ENCODE measurements at regions not wholly inside any gene's neighbourhood (a gene's known extent, or its start where the extent isn't known, plus 50 kb on each side); places are given as distances from the start of the nearest gene placed in this dataset.
"Not testable (repeated sequence)": the region's sequence is repeated elsewhere in the genome, so short reads cannot be mapped to it uniquely, and the experiment has no call there.

GRCh38 chr10:33022090-33022489 is 64.1 kb upstream of the ITGB1 start:
- CTCF ChIA-PET: no interaction called here
- Histone ChIP-seq H3K4me3 (no peak overlapping the region), H2AFZ (no peak overlapping the region), H3K27me3 (ENCODE audit: insufficient read depth, low read depth) (no peaks in the 10 kb centered on the region), H3K36me3 (ENCODE audit: low read depth) (no peaks in the 10 kb centered on the region), H4K20me1 (ENCODE audit: insufficient read depth) (no peaks in the 10 kb centered on the region), H3K4me2 (no peak overlapping the region), H3K4me1 (replicated peaks; ENCODE audit: insufficient read depth) (no peaks in the 10 kb centered on the region), H3K9me3 (ENCODE audit: insufficient read depth, low read depth) (no peaks in the 10 kb centered on the region), H3F3A (ENCODE audit: insufficient read depth, low read depth) (no peaks in the 10 kb centered on the region), H3K9me2 (ENCODE audit: insufficient read depth) (no peaks in the 10 kb centered on the region), H3K27ac (no peak overlapping the region), H3K79me2 (ENCODE audit: low read depth) (no peaks in the 10 kb centered on the region)
- DNase-seq: no peak
- intact Hi-C loops (cut with micrococcal nuclease; ENCODE audit: unreplicated experiment): no loop called here
- no TSS peak for BruUV-seq (replicated peaks)
- POLR2A ChIA-PET (ENCODE audit: unreplicated experiment): no interaction called here
- TF ChIP-seq EZH2 (IDR thresholded peaks at IDR 0.05; ENCODE audit: low read depth) (no peak), CTCF (conservative IDR thresholded peaks at IDR 0.05) (no peak)

- Histone ChIP-seq H3K36me3 (ENCODE audit: low read depth) (no peaks in the 10 kb centered on the region), H3K27me3 (ENCODE audit: insufficient read depth, low read depth) (no peaks in the 10 kb centered on the region), H4K20me1 (ENCODE audit: insufficient read depth) (no peaks in the 10 kb centered on the region)
Observed at GRCh38 chr10:33016988-33017387, 59.0 kb upstream of the ITGB1 start.

GRCh38 chr10:33015761-33016547 is 57.9 kb upstream of the ITGB1 start:
- no peaks in the 10 kb centered on the region for H3K27me3 ChIP-seq (ENCODE audit: insufficient read depth, low read depth)
- no TSS peak for BruUV-seq (replicated peaks)
- no peak for DNase-seq
- intact Hi-C loops (cut with micrococcal nuclease; ENCODE audit: unreplicated experiment): no loop called here
- H3F3A ChIP-seq (ENCODE audit: insufficient read depth, low read depth): peaks cover 6% of the 10 kb centered on the region
- no peak overlapping the region for H2AFZ ChIP-seq
- H4K20me1 ChIP-seq (ENCODE audit: insufficient read depth): no peaks in the 10 kb centered on the region
- H3K4me3 ChIP-seq: no peak overlapping the region
- H3K27ac ChIP-seq: no peak overlapping the region
- no peaks in the 10 kb centered on the region for H3K36me3 ChIP-seq (ENCODE audit: low read depth)
- peaks cover 10% of the 10 kb centered on the region for H3K4me1 ChIP-seq (replicated peaks; ENCODE audit: insufficient read depth)
- no peak for TF ChIP-seq CTCF (conservative IDR thresholded peaks at IDR 0.05)
- TF ChIP-seq EZH2 (IDR thresholded peaks at IDR 0.05; ENCODE audit: low read depth): no peak
- CTCF ChIA-PET: no interaction called here
- H3K4me2 ChIP-seq: no peak overlapping the region
- no peaks in the 10 kb centered on the region for H3K9me3 ChIP-seq (ENCODE audit: insufficient read depth, low read depth)
- H3K79me2 ChIP-seq (ENCODE audit: low read depth): no peaks in the 10 kb centered on the region
- POLR2A ChIA-PET (ENCODE audit: unreplicated experiment): no interaction called here
- H3K9me2 ChIP-seq (ENCODE audit: insufficient read depth): no peaks in the 10 kb centered on the region

More at GRCh38 chr10:33016988-33017387, 59.0 kb upstream of the ITGB1 start:
- H3K79me2 ChIP-seq (ENCODE audit: low read depth): no peaks in the 10 kb centered on the region
- DNase-seq: no peak
- H3K4me1 ChIP-seq (replicated peaks; ENCODE audit: insufficient read depth): 0 out of 2 replicates have a peak, but pooled peaks cover under 1% of the 10 kb centered on the region
- no TSS peak for BruUV-seq (replicated peaks)
- no peaks in the 10 kb centered on the region for H3K9me3 ChIP-seq (ENCODE audit: insufficient read depth, low read depth)
- no peak overlapping the region for H3K4me2 ChIP-seq
- intact Hi-C loops (cut with micrococcal nuclease; ENCODE audit: unreplicated experiment): no loop called here
- H2AFZ ChIP-seq: no peak overlapping the region
- H3K4me3 ChIP-seq: no peak overlapping the region
- TF ChIP-seq CTCF (conservative IDR thresholded peaks at IDR 0.05) (no peak), EZH2 (IDR thresholded peaks at IDR 0.05; ENCODE audit: low read depth) (no peak)
- no peak overlapping the region for H3K27ac ChIP-seq
- no peaks in the 10 kb centered on the region for H3F3A ChIP-seq (ENCODE audit: insufficient read depth, low read depth)
- ChIA-PET CTCF (no interaction called here), POLR2A (ENCODE audit: unreplicated experiment) (no interaction called here)
- H3K9me2 ChIP-seq (ENCODE audit: insufficient read depth): no peaks in the 10 kb centered on the region

DNA sequence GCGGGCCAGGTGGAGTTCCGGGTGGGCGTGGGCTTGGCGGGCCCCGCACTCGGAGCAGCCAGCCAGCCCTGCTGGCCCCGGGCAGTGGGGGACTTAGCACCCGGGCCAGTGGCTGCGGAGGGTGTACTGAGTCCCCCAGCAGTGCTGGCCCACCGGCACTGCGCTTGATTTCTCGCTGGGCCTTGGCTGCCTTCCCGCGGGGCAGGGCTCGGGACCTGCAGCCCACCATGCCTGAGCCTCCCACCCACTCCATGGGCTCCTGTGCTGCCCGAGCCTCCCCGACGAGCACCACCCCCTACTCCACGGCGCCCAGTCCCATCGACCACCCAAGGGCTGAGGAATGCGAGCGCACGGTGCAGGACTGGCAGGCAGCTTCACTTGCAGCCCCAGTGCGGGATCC is 55.3 kb upstream of the ITGB1 start:
- CTCF ChIA-PET: not testable (repeated sequence)

More for the DNA sequence above, 55.3 kb upstream of the ITGB1 start:
- H3K79me2 ChIP-seq (ENCODE audit: low read depth); POLR2A ChIA-PET (ENCODE audit: unreplicated experiment); DNase-seq; BruUV-seq (replicated peaks); H3K4me3 ChIP-seq; H3K9me2 ChIP-seq (ENCODE audit: insufficient read depth); H4K20me1 ChIP-seq (ENCODE audit: insufficient read depth); H3K27me3 ChIP-seq (ENCODE audit: insufficient read depth, low read depth); H3K36me3 ChIP-seq (ENCODE audit: low read depth); H3K9me3 ChIP-seq (ENCODE audit: insufficient read depth, low read depth); H2AFZ ChIP-seq; H3K27ac ChIP-seq; H3K4me2 ChIP-seq: not testable (repeated sequence)
- intact Hi-C loops (cut with micrococcal nuclease; ENCODE audit: unreplicated experiment): loop anchor here (5.0 kb wide), 2 partner anchors 636 to 1624 kb away; no protein-coding TSS in a partner anchor
- H3K4me1 ChIP-seq (replicated peaks; ENCODE audit: insufficient read depth): peaks cover 35% of the 10 kb centered on the region
- H3F3A ChIP-seq (ENCODE audit: insufficient read depth, low read depth): peaks cover 27% of the 10 kb centered on the region

Measured in PC-9 (cell line).